H9 (cell line): ENCODE measurements at regions not wholly inside any gene's neighbourhood (a gene's known extent, or its start where the extent isn't known, plus 50 kb on each side); places are given as distances from the start of the nearest gene placed in this dataset.

ENCODE experiments used
- DNase-seq: peaks from one replicate; pipeline ENCODE4 v3.0.0-alpha.2; 2017
- H2AFZ ChIP-seq: one replicate; pipeline ENCODE4 v1.6.1; 2013; ENCODE audit warnings: mild to moderate bottlenecking, low read length, control low read depth, moderate library complexity
- H2AK5ac ChIP-seq: 2 replicates; pipeline ENCODE4 v1.6.1; 2013; ENCODE audit warnings: low read length, control low read depth, mixed read lengths; ENCODE audit not compliant: insufficient read length
- H2BK120ac ChIP-seq: one replicate; pipeline ENCODE4 v1.6.1; 2013; ENCODE audit warnings: low read depth, mild to moderate bottlenecking, low read length, control low read depth, inconsistent platforms; ENCODE audit not compliant: poor library complexity, severe bottlenecking
- H2BK12ac ChIP-seq: 2 replicates; pipeline ENCODE4 v1.6.1; 2013; ENCODE audit warnings: low read length, control low read depth, mixed read lengths, low read depth; ENCODE audit not compliant: insufficient read length
- H2BK15ac ChIP-seq: 2 replicates; pipeline ENCODE4 v1.6.1; 2013; ENCODE audit warnings: low read depth, low read length, control low read depth
- H2BK20ac ChIP-seq: one replicate; pipeline ENCODE4 v1.6.1; 2013; ENCODE audit warnings: low read depth, mild to moderate bottlenecking, low read length, control low read depth, inconsistent platforms; ENCODE audit not compliant: poor library complexity, severe bottlenecking
- H2BK5ac ChIP-seq: 2 replicates; pipeline ENCODE4 v1.6.1; 2013; ENCODE audit warnings: low read length, control low read depth, mixed read lengths; ENCODE audit not compliant: insufficient read length
- H3K14ac ChIP-seq: 2 replicates; pipeline ENCODE4 v1.6.1; 2013; ENCODE audit warnings: low read length, control low read depth; ENCODE audit not compliant: insufficient read depth
- H3K18ac ChIP-seq: 2 replicates; pipeline ENCODE4 v1.6.1; 2013; ENCODE audit warnings: low read depth, mild to moderate bottlenecking, mixed read lengths, low read length, control low read depth; ENCODE audit not compliant: insufficient read length
- H3K23ac ChIP-seq: 2 replicates; pipeline ENCODE4 v1.6.1; 2013; ENCODE audit warnings: low read length, control low read depth, mixed read lengths, low read depth; ENCODE audit not compliant: insufficient read length
- H3K23me2 ChIP-seq: 2 replicates; pipeline ENCODE4 v1.6.1; 2013; ENCODE audit warnings: low read depth, mild to moderate bottlenecking, mixed read lengths, low read length, control low read depth; ENCODE audit not compliant: insufficient read length, poor library complexity, severe bottlenecking
- H3K27ac ChIP-seq: 2 replicates; pipeline ENCODE4 v1.5.1; 2013; ENCODE audit warnings: low read length, control low read depth, mixed read lengths, low read depth; ENCODE audit not compliant: insufficient read length
- H3K27me3 ChIP-seq: 2 replicates; pipeline ENCODE4 v1.6.1; 2013; ENCODE audit warnings: low read length, control low read depth, inconsistent platforms; ENCODE audit not compliant: insufficient read depth
- H3K4ac ChIP-seq: 2 replicates; pipeline ENCODE4 v1.6.1; 2013; ENCODE audit warnings: low read depth, mild to moderate bottlenecking, control low read depth, inconsistent platforms, low read length, moderate library complexity
- H3K4me1 ChIP-seq: 2 replicates; pipeline ENCODE4 v1.6.1; 2013; ENCODE audit warnings: low read length, control low read depth, inconsistent platforms; ENCODE audit not compliant: insufficient read depth
- H3K4me2 ChIP-seq: 2 replicates; pipeline ENCODE4 v1.6.1; 2013; ENCODE audit warnings: low read length, control low read depth, mixed read lengths; ENCODE audit not compliant: insufficient read length, insufficient read depth
- H3K56ac ChIP-seq: 2 replicates; pipeline ENCODE4 v1.6.1; 2013; ENCODE audit warnings: low read depth, mild to moderate bottlenecking, mixed read lengths, low read length, control low read depth; ENCODE audit not compliant: insufficient read length
- H3K79me1 ChIP-seq: 2 replicates; pipeline ENCODE4 v1.6.1; 2013; ENCODE audit warnings: low read depth, mild to moderate bottlenecking, moderate library complexity, low read length, control low read depth, inconsistent platforms; ENCODE audit not compliant: insufficient read depth, poor library complexity, severe bottlenecking
- H3K79me2 ChIP-seq: 2 replicates; pipeline ENCODE4 v1.6.1; 2013; ENCODE audit warnings: low read length, control low read depth, inconsistent platforms; ENCODE audit not compliant: insufficient read depth
- H3K9ac ChIP-seq: 2 replicates; pipeline ENCODE4 v1.6.1; 2013; ENCODE audit warnings: low read length, control low read depth, mixed read lengths; ENCODE audit not compliant: insufficient read length; ENCODE audit errors: extremely low read depth
- H3K9me3 ChIP-seq: one replicate; pipeline ENCODE4 v1.6.1; 2013; ENCODE audit warnings: low read depth, low read length, inconsistent platforms; ENCODE audit not compliant: control insufficient read depth
- H3T11ph ChIP-seq: one replicate; pipeline ENCODE4 v1.6.1; 2013; ENCODE audit warnings: mild to moderate bottlenecking, low read length, control low read depth, inconsistent platforms
- H4K20me1 ChIP-seq: one replicate; pipeline ENCODE4 v1.6.1; 2013; ENCODE audit not compliant: control insufficient read depth, insufficient read length, insufficient read depth
- H4K5ac ChIP-seq: 2 replicates; pipeline ENCODE4 v1.6.1; 2013; ENCODE audit warnings: low read depth, mild to moderate bottlenecking, mixed read lengths, low read length, control low read depth; ENCODE audit not compliant: insufficient read length
- H4K8ac ChIP-seq: replicated peaks from 2 replicates; pipeline ENCODE4 v1.6.1; 2013; ENCODE audit warnings: low read length, control low read depth, mixed read lengths, low read depth; ENCODE audit not compliant: insufficient read length
- H4K91ac ChIP-seq: 2 replicates; pipeline ENCODE4 v1.6.1; 2013; ENCODE audit warnings: low read depth, mild to moderate bottlenecking, moderate library complexity, mixed read lengths, low read length, control low read depth; ENCODE audit not compliant: insufficient read length
- H3K27ac Mint-ChIP-seq, 3 experiments: 2 replicates in 2 of 3; 3 replicates in 1 of 3; pipeline ENCODE4 v1.8.0; 2020 to 2021; ENCODE audit warnings: mixed read lengths in 3 of 3, mild to moderate bottlenecking in 1 of 3, moderate library complexity in 1 of 3
- H3K27me3 Mint-ChIP-seq: 2 replicates; pipeline ENCODE4 v1.8.0; 2021; ENCODE audit warnings: low read depth, mild to moderate bottlenecking, moderate library complexity, mixed read lengths
- H3K36me3 Mint-ChIP-seq, 3 experiments: 2 replicates in 2 of 3; 3 replicates in 1 of 3; pipeline ENCODE4 v1.8.0; 2020 to 2021; ENCODE audit warnings: low read depth in 3 of 3, mixed read lengths in 3 of 3; ENCODE audit not compliant: insufficient read depth in 1 of 3
- H3K4me1 Mint-ChIP-seq, 2 experiments: 2 replicates each; pipeline ENCODE4 v1.8.0; 2020; ENCODE audit warnings: mixed read lengths in 2 of 2
- H3K4me3 Mint-ChIP-seq, 2 experiments: 2 replicates in 1 of 2; 3 replicates in 1 of 2; pipeline ENCODE4 v1.8.0; 2020 to 2021; ENCODE audit warnings: mild to moderate bottlenecking in 2 of 2, mixed read lengths in 2 of 2, moderate library complexity in 1 of 2
- H3K9me3 Mint-ChIP-seq, 2 experiments: 2 replicates in 1 of 2; 3 replicates in 1 of 2; pipeline ENCODE4 v1.8.0; 2020; ENCODE audit warnings: mild to moderate bottlenecking in 2 of 2, mixed read lengths in 2 of 2, moderate library complexity in 1 of 2
- CTCF ChIP-seq: fragments of 200-600 bp; sonication (generic); conservative IDR thresholded peaks from 3 replicates; pipeline ENCODE4 v1.8.0; 2021; ENCODE audit warnings: antibody characterized with exemption, mild to moderate bottlenecking
- WGBS: extraction: QIAGEN DNeasy Blood & Tissue Kit; methylation state at CpG from one replicate; pipeline ENCODE4 v1.1.7; 2013; ENCODE audit warnings: missing lambda C conversion rate, low lambda C conversion rate, mixed read lengths; ENCODE audit not compliant: insufficient read length; ENCODE audit errors: extremely low coverage; 5-methylcytosine and 5-hydroxymethylcytosine counted together

DNA sequence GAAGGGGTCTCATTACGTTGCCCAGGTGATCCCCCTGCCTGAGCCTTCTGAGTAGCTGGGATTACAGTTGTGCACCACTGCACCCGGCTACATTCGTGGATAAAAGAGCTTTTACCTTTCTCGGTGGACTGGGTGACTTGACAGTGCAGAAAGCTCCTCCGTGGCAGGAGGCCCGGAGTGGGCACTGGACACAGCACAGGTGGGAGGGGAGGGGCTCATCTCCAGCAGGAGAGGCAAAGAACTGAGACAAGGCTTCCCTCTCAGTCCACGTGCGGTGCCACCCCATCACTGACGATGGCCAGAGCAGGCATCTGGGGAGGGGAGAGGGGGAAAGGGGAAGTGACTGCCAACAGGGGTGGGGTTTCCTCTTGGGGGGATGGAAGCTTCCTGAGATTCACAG lies 118.4 kb downstream of the SHANK2 start:
- Histone ChIP-seq H3K56ac (no peak overlapping the region), H2BK5ac (no peak overlapping the region), H3K23me2 (no peaks in the 10 kb centered on the region), H3K79me2 (no peaks in the 10 kb centered on the region), H3K4me1 (no peaks in the 10 kb centered on the region), H2BK20ac (no peak overlapping the region), H2BK15ac (no peak overlapping the region), H3K9me3 (no peaks in the 10 kb centered on the region), H3K4me2 (no peak overlapping the region), H3T11ph (no peak overlapping the region), H3K79me1 (no peaks in the 10 kb centered on the region), H3K14ac (no peak overlapping the region), H4K91ac (no peak overlapping the region), H4K20me1 (no peaks in the 10 kb centered on the region), H3K27me3 (no peaks in the 10 kb centered on the region), H4K8ac (no peak overlapping the region), H2AFZ (no peak overlapping the region), H3K18ac (no peak overlapping the region), H3K9ac (no peak overlapping the region), H2BK120ac (no peak overlapping the region), H2AK5ac (no peak overlapping the region), H3K23ac (no peak overlapping the region), H4K5ac (no peak overlapping the region), H3K4ac (no peak overlapping the region), H2BK12ac (no peak overlapping the region), H3K27ac (no peak overlapping the region)
- no peak overlapping the region for H3K4me3 Mint-ChIP-seq
- H3K9me3 Mint-ChIP-seq = peaks cover 0 to 3% of the 10 kb centered on the region in 2 experiments; a peak in 2 of 5 replicates
- no peak overlapping the region for H3K27ac Mint-ChIP-seq
- DNase-seq = no peak
- H3K36me3 Mint-ChIP-seq = peaks cover 14 to 26% (median 19%) of the 10 kb centered on the region in 3 experiments
- TF ChIP-seq CTCF = no peak
- WGBS = no CpG with 5 or more reads among the region's 9 CpGs
- peaks cover 20 to 30% of the 10 kb centered on the region in 2 experiments for H3K4me1 Mint-ChIP-seq
- no peaks in the 10 kb centered on the region; the same call in 1 of the 2 replicates for H3K27me3 Mint-ChIP-seq
